Prostate gland (tissue), 2 donors: ENCODE measurements at regions not wholly inside any gene's neighbourhood (a gene's known extent, or its start where the extent isn't known, plus 50 kb on each side); places are given as distances from the start of the nearest gene placed in this dataset.

Source experiments
- DNase-seq: peaks from one replicate; pipeline ENCODE4 v3.0.0-alpha.2; 2019; ENCODE audit warnings: low spot score
- H3K27ac ChIP-seq, 2 donors: fragments of 200-600 bp; sonication (generic); 2 replicates each; pipeline ENCODE4 v1.5.1; 2017 to 2019
- H3K27me3 ChIP-seq: fragments of 200-600 bp; sonication (generic); replicated peaks from 2 replicates; pipeline ENCODE4 v1.5.1; 2019; ENCODE audit not compliant: insufficient read depth
- H3K36me3 ChIP-seq, 2 donors: fragments of 200-600 bp; sonication (generic); 1 replicate in 1 of 2; 2 replicates in 1 of 2; pipeline versions ENCODE4 v1.5.1 to v1.8.1; 2017 to 2019
- H3K4me1 ChIP-seq: fragments of 200-600 bp; sonication (generic); replicated peaks from 2 replicates; pipeline ENCODE4 v1.5.1; 2019
- H3K4me3 ChIP-seq, 2 donors: fragments of 200-600 bp; sonication (generic); 2 replicates each; pipeline ENCODE4 v1.5.1; 2017 to 2019
- H3K9me3 ChIP-seq: fragments of 200-600 bp; sonication (generic); 2 replicates; pipeline ENCODE4 v1.5.1; 2017
- POLR2A ChIP-seq: fragments of 450-650 bp; IDR thresholded peaks from one replicate; pipeline ENCODE4 v1.6.1; 2016; ENCODE audit warnings: antibody characterized with exemption, mild to moderate bottlenecking
- POLR2AphosphoS5 ChIP-seq: sonication (generic); formaldehyde crosslinking; IDR thresholded peaks from one replicate; pipeline ENCODE4 v1.6.1; 2017; ENCODE audit warnings: antibody characterized with exemption
- WGBS: methylation state at CpG from one replicate; pipeline ENCODE4 v1.1.5; 2018; 5-methylcytosine and 5-hydroxymethylcytosine counted together
- intact Hi-C: fragments of 100-400 bp; cut with DNase I; formaldehyde crosslinking; loops from one replicate; pipeline ENCODE4 v1.14.2; 2022
- TF ChIP-seq, protein P1 (sequence below), 4 experiments: fragments of 200-600 bp in 2 of 4; fragments of 450-650 bp in 2 of 4; sonication (generic) in 2 of 4; IDR thresholded peaks; 1 replicate in 3 of 4; 2 replicates in 1 of 4; pipeline ENCODE4 v1.5.1; 2016 to 2019; ENCODE audit warnings: antibody characterized with exemption in 4 of 4, mild to moderate bottlenecking in 2 of 4, moderate library complexity in 2 of 4

DNA sequence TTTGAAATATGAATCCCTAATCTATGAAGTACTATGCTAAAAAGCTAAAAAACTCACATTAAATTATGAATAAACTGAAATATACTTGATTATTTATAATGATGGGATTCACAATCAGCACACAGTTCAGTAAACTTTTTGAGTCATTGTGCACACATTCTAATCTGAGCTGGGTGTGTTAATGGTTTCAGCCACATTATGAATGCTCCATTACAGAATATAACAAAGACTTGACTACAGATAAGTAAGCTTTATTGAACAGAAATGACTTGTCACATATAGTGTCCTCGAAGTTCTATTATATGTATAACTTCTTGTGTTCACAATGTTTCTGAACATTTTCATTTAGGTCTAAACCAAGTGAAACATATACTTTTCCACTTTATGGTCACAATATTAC is 1649.9 kb upstream of the IGFBP7 start:
- TF ChIP-seq POLR2A = no peak
- TF ChIP-seq, protein P1, sequence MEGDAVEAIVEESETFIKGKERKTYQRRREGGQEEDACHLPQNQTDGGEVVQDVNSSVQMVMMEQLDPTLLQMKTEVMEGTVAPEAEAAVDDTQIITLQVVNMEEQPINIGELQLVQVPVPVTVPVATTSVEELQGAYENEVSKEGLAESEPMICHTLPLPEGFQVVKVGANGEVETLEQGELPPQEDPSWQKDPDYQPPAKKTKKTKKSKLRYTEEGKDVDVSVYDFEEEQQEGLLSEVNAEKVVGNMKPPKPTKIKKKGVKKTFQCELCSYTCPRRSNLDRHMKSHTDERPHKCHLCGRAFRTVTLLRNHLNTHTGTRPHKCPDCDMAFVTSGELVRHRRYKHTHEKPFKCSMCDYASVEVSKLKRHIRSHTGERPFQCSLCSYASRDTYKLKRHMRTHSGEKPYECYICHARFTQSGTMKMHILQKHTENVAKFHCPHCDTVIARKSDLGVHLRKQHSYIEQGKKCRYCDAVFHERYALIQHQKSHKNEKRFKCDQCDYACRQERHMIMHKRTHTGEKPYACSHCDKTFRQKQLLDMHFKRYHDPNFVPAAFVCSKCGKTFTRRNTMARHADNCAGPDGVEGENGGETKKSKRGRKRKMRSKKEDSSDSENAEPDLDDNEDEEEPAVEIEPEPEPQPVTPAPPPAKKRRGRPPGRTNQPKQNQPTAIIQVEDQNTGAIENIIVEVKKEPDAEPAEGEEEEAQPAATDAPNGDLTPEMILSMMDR (IDR thresholded peaks at IDR 0.05) = no peak
- no peak overlapping the region for H3K4me3 ChIP-seq
- H3K27ac ChIP-seq = no peak overlapping the region
- 78% methylated on average over 1 of the region's 1 CpG for WGBS
- intact Hi-C loops = no loop called here
- H3K27me3 ChIP-seq = no peaks in the 10 kb centered on the region
- H3K36me3 ChIP-seq = no peaks in the 10 kb centered on the region
- H3K4me1 ChIP-seq = no peaks in the 10 kb centered on the region
- DNase-seq = no peak
- H3K9me3 ChIP-seq = no peaks in the 10 kb centered on the region

GRCh38 chr4:58749206-58749605 is 1639.0 kb upstream of the IGFBP7 start:
- Histone ChIP-seq H3K9me3 (no peaks in the 10 kb centered on the region), H3K27ac (no peak overlapping the region), H3K36me3 (no peaks in the 10 kb centered on the region), H3K4me3 (no peak overlapping the region), H3K4me1 (no peaks in the 10 kb centered on the region), H3K27me3 (no peaks in the 10 kb centered on the region)
- intact Hi-C loops = no loop called here
- no peak for TF ChIP-seq POLR2AphosphoS5
- TF ChIP-seq POLR2A = no peak
- TF ChIP-seq, protein P1 (IDR thresholded peaks at IDR 0.05) = no peak
- 22% methylated on average over 8 of the region's 8 CpGs for WGBS
- no peak for DNase-seq

DNA sequence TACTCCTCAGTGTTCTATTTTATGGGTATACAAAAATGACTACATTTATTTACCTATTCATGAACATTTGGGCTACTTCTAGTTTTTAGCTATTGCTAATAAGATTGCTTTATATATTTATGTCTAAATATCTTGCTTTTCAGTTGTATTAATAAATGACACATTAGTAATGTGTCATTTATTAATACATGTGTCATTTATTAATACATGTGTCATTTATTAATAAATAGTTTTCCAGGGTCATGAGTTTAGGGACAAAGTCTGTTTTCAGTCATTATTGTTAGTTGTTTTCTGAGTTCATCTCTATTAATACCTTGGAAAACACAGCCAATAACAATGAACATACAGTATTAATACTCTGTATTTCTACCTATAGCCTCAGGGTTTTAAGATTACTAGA is 1630.7 kb upstream of the IGFBP7 start:
- intact Hi-C loops = no loop called here

GRCh38 chr4:58739275-58739674 is 1629.1 kb upstream of the IGFBP7 start:
- no peak for DNase-seq
- WGBS = 74% methylated on average over 1 of the region's 1 CpG
- intact Hi-C loops = no loop called here
- Histone ChIP-seq H3K4me3 (no peak overlapping the region), H3K9me3 (no peaks in the 10 kb centered on the region), H3K36me3 (no peaks in the 10 kb centered on the region), H3K27ac (no peak overlapping the region), H3K4me1 (no peaks in the 10 kb centered on the region), H3K27me3 (no peaks in the 10 kb centered on the region)
- TF ChIP-seq POLR2A = no peak
- TF ChIP-seq, protein P1 (IDR thresholded peaks at IDR 0.05) = no peak
- TF ChIP-seq POLR2AphosphoS5 = no peak

More for the DNA sequence above, 1630.7 kb upstream of the IGFBP7 start:
- Histone ChIP-seq H3K9me3 (no peaks in the 10 kb centered on the region), H3K36me3 (no peaks in the 10 kb centered on the region), H3K27me3 (no peaks in the 10 kb centered on the region), H3K4me1 (no peaks in the 10 kb centered on the region), H3K27ac (no peak overlapping the region), H3K4me3 (no peak overlapping the region)
- DNase-seq = no peak
- TF ChIP-seq, protein P1 (IDR thresholded peaks at IDR 0.05) = no peak
- TF ChIP-seq POLR2AphosphoS5 (no peak), POLR2A (no peak)

- Histone ChIP-seq H3K4me3 (no peak overlapping the region), H3K9me3 (no peaks in the 10 kb centered on the region), H3K27me3 (no peaks in the 10 kb centered on the region), H3K36me3 (no peaks in the 10 kb centered on the region), H3K4me1 (no peaks in the 10 kb centered on the region), H3K27ac (no peak overlapping the region)
- TF ChIP-seq POLR2A (no peak), POLR2AphosphoS5 (no peak)
- TF ChIP-seq, protein P1 (IDR thresholded peaks at IDR 0.05) = no peak
- intact Hi-C loops = no loop called here
- DNase-seq = no peak
These were observed 1628.2 kb upstream of the IGFBP7 start for GRCh38 chr4:58738375-58738774.
